GM04504 (cell line): ENCODE measurements at regions not wholly inside any gene's neighbourhood (a gene's known extent, or its start where the extent isn't known, plus 50 kb on each side); places are given as distances from the start of the nearest gene placed in this dataset.
"Not testable (repeated sequence)": the region's sequence is repeated elsewhere in the genome, so short reads cannot be mapped to it uniquely, and the experiment has no call there.

Source experiments
- DNase-seq: peaks from one replicate; pipeline ENCODE4 v3.0.0-alpha.2; 2012; ENCODE audit warnings: low read depth

DNA sequence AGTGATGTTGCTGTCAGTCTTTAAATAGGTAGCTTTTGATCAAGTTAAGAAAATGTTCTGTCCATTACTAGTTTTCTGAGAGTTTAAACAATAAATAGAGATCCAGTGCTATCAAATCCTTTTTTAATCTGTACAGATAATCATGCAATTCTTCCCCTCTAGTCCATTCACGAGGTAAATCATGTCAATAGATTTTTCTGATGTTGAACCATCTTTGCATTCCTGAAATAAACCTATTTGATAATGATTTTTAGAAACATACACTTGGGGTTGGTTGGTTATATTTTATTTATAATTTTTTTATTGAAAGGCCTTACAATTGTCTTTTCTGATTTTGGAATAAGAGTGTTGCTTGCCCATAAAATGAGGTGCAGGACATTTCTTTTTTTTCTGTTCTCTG lies 95.0 kb downstream of the FAM53A start:
- DNase-seq = no peak

DNA sequence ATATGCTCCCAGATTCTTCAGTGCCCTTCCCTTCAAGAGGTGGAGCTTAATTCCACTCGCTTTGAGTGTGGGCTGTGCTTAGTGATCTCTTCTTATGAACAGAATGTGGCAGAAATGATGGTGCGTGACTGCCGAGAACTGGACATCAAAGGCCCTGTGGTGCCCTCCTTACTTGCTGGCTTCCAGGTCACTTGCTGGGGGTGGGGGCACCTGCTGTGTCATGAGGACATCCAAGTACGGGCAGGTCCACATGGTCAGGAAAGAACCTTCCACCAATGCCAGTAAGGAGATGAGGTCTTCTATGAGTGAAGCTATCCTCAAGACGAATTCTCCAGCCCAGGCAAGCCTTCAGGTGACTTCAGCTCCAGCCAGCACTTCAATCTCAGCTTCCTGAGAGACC lies 95.8 kb downstream of the FAM53A start:
- no peak for DNase-seq

- DNase-seq = no peak
These were observed 99.6 kb downstream of the FAM53A start for GRCh38 chr4:1584498-1584897.

- DNase-seq = no peak
These were observed 100.3 kb downstream of the FAM53A start for GRCh38 chr4:1583859-1584258.

DNA sequence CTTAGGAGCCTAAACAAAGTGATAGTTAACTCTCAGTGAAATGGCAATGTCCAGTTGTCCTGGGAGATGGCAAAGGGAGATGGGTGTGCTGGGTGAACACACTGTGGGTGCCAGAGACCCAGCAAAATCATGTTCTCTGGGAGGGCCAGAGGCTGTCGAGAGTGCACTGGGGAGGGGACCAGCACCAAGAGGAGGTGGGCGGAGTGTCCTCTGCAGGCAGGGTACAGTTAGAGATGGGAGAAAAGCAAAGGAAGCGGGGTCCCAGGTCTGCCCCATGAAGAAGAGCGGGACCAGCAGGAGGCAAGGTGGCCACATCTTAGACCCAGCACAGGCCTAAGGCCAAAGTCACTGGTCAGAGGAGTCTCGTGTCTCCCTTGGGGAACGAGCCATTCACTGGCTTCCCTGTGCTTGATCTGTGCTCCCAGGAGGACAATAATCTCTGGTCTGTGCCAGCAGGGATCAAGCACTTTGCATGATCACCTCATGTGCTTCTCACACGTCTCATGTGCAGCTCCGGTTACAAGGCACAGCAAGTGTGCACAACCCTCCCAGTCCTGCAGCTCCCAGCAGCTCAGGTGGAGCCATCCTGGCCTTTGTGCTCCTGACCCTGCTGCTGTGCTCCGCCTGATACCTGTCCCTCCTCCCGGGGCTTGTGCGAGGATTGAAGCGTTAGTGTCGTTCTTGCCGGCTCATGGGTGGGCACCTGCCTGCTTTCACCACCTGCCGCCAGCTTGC lies 100.9 kb downstream of the FAM53A start:
- no peak for DNase-seq

- no peak for DNase-seq
These were observed 101.9 kb downstream of the FAM53A start for GRCh38 chr4:1582227-1582626.

GRCh38 chr4:1581164-1581894 lies 102.8 kb downstream of the FAM53A start:
- DNase-seq = peak; percentile 68

DNA sequence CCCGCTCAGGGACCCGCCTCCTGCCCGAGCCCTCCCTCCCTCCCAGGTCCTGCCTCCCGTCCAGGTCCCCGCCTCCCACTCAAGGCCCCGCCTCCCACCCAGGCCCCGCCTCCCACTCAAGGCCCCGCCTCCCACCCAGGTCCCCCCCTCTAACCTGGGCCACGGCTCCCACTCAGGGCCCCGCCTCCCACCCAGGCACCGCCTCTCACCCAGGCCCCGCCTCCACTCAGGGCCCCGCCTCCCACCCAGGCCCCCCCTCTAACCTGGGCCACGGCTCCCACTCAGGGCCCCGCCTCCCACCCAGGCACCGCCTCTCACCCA lies 103.5 kb downstream of the FAM53A start:
- DNase-seq = not testable (repeated sequence)

DNA sequence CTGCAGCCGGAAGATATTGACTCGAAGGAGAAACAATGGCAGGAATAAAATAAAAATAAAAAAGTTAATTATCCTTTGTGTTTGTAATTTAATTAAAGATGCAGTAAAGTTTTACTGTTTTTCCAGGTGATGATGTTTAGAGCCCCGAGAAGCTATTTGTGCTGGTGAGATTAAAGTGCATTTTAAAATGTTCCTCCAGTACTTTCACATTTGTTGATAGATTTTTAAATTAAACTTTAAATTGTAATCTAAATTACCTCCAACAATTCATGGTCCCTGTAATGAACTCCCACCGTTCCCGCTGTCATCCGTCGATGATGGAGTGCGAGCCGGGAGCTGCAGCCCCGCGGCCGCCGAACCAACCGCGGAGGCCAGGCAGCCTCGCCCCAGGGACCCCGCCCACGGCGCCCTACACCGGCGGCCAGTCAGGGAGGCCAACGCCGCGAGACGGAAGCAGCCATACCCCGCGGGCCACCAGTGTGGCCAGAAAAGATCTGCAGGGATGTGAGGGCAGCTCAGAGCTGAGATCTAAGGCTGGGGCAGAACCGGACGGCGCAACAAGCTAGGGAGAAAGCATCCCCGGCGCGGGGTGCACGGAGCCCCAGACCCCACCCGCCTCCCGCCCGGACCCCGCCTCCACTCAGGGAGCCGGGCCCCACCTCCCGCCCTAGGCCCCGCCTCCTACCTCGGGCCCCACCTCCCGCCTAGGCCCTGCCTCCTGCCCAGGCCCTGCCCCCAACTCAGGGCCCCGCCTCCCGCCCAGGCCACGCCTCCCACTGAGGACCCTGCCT lies 104.0 kb downstream of the FAM53A start:
- peak; percentile 66 for DNase-seq

GRCh38 chr4:1579001-1579900 lies 104.9 kb downstream of the FAM53A start:
- DNase-seq = peak; percentile 58

GRCh38 chr4:1578251-1578773 lies 105.8 kb downstream of the FAM53A start:
- DNase-seq = no peak

- no peak for DNase-seq
These were observed 106.3 kb downstream of the FAM53A start for GRCh38 chr4:1577822-1578217.

DNA sequence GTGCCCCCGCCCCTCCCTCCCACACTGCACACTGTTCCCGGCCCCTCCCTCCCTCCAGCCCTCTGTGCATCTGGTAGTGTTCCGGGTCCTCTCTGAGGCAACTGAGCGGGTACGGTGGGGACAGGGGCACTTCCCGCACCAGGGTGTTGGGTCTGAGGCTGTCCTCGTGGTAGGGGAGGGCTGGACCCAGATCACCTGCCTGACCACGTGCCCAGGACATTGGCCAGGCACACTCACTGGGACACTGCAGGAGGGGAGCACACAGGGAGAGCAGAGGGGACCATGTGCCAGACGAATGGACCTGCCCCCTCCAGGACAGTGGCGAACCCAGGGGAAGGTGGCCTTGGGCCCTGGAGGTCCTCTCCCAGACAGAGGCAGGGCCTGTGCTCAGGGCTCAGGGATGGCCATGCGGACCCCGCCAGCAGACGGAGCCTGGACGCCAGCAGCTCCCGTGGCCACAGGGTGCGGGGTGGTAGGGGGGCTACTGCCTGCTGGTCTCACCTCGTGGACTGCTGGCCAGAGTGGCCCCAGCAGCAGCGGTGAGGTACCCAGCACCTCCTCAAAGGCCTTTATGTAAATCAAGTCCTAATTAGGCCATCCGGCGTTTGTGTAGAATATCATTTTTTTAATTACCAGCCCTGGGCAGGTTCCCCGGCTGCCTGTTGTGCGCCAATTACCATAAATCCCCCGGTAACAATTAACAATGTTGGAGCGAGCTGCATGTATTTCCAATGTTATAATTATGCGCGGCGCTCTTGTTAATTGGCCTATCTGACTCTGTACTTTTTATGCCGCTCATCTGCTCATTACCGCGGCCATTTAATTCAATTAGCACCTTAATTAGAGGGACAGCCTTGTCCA lies 106.9 kb downstream of the FAM53A start:
- no peak for DNase-seq

GRCh38 chr4:1576304-1576960 lies 107.7 kb downstream of the FAM53A start:
- DNase-seq = no peak

DNA sequence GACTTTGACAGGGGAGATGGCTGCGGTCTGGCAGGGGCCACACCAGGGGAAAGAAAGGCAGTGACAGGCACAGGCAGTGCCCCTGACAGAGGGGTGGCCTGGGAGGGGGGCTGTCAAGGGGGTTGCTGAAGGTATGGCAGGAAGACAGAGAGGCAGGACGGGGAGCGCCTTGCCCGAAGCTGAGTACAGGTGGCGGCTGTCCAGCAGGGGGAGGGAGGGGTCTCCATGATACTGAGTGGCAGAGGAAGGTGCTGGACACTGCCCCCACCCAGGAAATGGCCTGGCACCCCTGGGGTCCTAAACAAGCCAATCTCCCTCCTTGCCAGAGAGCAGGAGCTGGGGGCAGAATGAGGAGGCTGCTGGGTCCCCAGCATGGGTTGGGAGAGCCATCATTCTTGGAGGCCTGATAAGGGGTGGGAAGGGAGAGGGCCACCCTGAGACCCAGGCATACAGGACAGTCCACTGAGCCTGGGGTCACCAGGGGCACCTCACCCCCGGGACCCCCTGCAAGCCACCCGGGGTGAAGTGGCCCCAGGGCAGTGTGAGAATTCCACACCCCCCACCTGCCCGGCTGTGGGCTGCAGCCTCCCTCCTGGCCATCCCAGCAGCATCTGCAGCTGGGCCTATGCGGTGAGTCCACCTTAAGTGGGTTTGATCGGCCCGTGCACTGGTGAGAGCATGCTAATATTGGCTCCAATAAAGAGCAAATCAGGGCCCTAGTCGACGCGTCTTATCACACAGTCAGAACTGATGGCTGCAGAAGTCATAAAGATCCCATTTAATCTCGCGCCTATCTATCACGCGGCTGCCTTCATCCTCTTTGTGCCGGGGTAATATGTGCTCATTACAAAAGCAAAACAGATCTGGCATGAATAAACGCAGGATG lies 108.5 kb downstream of the FAM53A start:
- no peak for DNase-seq

DNA sequence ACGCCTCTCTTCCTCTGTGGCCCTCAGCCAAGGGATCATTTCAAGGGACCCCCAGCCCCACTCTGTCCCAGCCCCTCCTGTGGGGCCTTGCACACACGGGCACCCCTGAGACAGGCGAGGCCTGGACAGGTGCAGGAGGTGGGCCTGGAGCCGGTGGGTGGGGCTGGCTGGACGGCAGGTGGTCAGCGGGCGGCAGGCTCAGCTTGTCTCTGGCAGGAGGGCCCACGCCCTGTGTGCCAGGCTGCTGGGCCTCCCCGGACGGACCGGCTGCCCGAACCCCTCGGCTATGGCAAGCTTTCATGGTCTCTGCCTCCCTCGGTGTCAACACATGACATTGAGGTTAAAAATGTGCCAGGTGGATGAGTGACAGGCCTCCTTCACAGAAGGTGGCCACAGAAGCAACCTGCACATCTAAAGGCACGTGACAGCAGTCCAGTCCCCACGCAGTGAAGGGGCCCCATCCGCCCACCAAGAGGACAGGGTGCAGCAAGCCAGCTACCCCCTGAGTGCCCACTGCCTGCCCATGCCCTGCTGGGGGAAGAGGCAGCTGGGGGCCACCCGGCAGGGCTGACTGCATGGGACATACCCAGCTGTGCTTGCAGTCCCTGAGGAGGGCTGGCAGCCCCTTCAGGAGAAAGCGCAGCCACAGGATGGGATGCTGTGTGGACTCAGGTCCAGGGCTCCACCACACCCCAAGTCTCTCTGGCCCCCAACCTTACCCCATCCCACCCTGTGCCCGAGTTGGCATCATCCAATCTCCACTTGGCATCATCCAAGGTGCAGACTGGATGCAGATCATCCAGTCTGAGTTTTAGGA lies 109.3 kb downstream of the FAM53A start:
- DNase-seq = no peak

- no peak for DNase-seq
These were observed 110.2 kb downstream of the FAM53A start for GRCh38 chr4:1573830-1574459.
